ENCODE measurements at regions not wholly inside any gene's neighbourhood (a gene's known extent, or its start where the extent isn't known, plus 50 kb on each side); places are given as distances from the start of the nearest gene placed in this dataset.
"Not testable (repeated sequence)": the region's sequence is repeated elsewhere in the genome, so short reads cannot be mapped to it uniquely, and the experiment has no call there.

GRCh38 chr1:194419721-194420120, 1233.3 kb upstream of the B3GALT2 start:
- DNase-seq (ENCODE audit: low read depth), result no peak

GRCh38 chr1:194410756-194411155, 1224.3 kb upstream of the B3GALT2 start:
- DNase-seq (ENCODE audit: low read depth), result no peak

- not testable (repeated sequence) for DNase-seq (ENCODE audit: low read depth)
Measured at GRCh38 chr1:194407238-194407637, 1220.8 kb upstream of the B3GALT2 start.

- no peak for DNase-seq (ENCODE audit: low read depth)
Measured at GRCh38 chr1:194394676-194395075, 1208.3 kb upstream of the B3GALT2 start.

GRCh38 chr1:194387531-194387930, 1201.1 kb upstream of the B3GALT2 start:
- DNase-seq (ENCODE audit: low read depth), result no peak

- no peak for DNase-seq (ENCODE audit: low read depth)
Measured at GRCh38 chr1:194378517-194378916, 1192.1 kb upstream of the B3GALT2 start.

GRCh38 chr1:194374649-194375048, 1188.2 kb upstream of the B3GALT2 start:
- DNase-seq (ENCODE audit: low read depth), result no peak

- no peak for DNase-seq (ENCODE audit: low read depth)
Measured at GRCh38 chr1:194372266-194372665, 1185.9 kb upstream of the B3GALT2 start.

- no peak for DNase-seq (ENCODE audit: low read depth)
Measured at GRCh38 chr1:194369622-194370021, 1183.2 kb upstream of the B3GALT2 start.

- no peak for DNase-seq (ENCODE audit: low read depth)
Measured at GRCh38 chr1:194369060-194369459, 1182.6 kb upstream of the B3GALT2 start.

GRCh38 chr1:194367121-194367520, 1180.7 kb upstream of the B3GALT2 start:
- DNase-seq (ENCODE audit: low read depth), result no peak

GRCh38 chr1:194366705-194367104, 1180.3 kb upstream of the B3GALT2 start:
- no peak for DNase-seq (ENCODE audit: low read depth)

GRCh38 chr1:194362327-194362726, 1175.9 kb upstream of the B3GALT2 start:
- no peak for DNase-seq (ENCODE audit: low read depth)

GRCh38 chr1:194361374-194362131, 1175.1 kb upstream of the B3GALT2 start:
- no peak for DNase-seq (ENCODE audit: low read depth)

- DNase-seq (ENCODE audit: low read depth), result no peak
Measured at GRCh38 chr1:194358208-194358581, 1171.8 kb upstream of the B3GALT2 start.

GRCh38 chr1:194357573-194358207, 1171.3 kb upstream of the B3GALT2 start:
- not testable (repeated sequence) for DNase-seq (ENCODE audit: low read depth)

- no peak for DNase-seq (ENCODE audit: low read depth)
Measured at GRCh38 chr1:194355488-194356106, 1169.2 kb upstream of the B3GALT2 start.

- no peak for DNase-seq (ENCODE audit: low read depth)
Measured at GRCh38 chr1:194353121-194353520, 1166.7 kb upstream of the B3GALT2 start.

- DNase-seq (ENCODE audit: low read depth), result no peak
Measured at GRCh38 chr1:194347200-194347599, 1160.8 kb upstream of the B3GALT2 start.

GRCh38 chr1:194342484-194343262, 1156.3 kb upstream of the B3GALT2 start:
- DNase-seq (ENCODE audit: low read depth), result no peak

- no peak for DNase-seq (ENCODE audit: low read depth)
Measured at GRCh38 chr1:194341587-194341986, 1155.2 kb upstream of the B3GALT2 start.

GRCh38 chr1:194339471-194339870, 1153.1 kb upstream of the B3GALT2 start:
- no peak for DNase-seq (ENCODE audit: low read depth)
